Heart left ventricle (tissue), 13 donors: ENCODE measurements at regions not wholly inside any gene's neighbourhood (a gene's known extent, or its start where the extent isn't known, plus 50 kb on each side); places are given as distances from the start of the nearest gene placed in this dataset.

Experiments used
- CTCF ChIP-seq, 12 donors: fragments of 200-600 bp; sonication (generic) in 4 of 12; IDR thresholded peaks; one replicate each; pipeline versions ENCODE4 v1.5.0 to v1.8.0; 2018 to 2022; ENCODE audit warnings: antibody characterized with exemption in 12 of 12, mild to moderate bottlenecking in 5 of 12
- POLR2A ChIP-seq, 2 donors: fragments of 450-650 bp; IDR thresholded peaks; one replicate each; pipeline ENCODE4 v1.6.1; 2017; ENCODE audit warnings: antibody characterized with exemption in 2 of 2, mild to moderate bottlenecking in 2 of 2, moderate library complexity in 2 of 2
- donor health status: ischemic (EF 13 %, LVEDD 7.1; RV severe dilation, severe dysfunction).
- donor health status: DM: no; HTN: yes; CAD: no.
- donor health status: DM: no; HTN: no; CAD: no.
- donor health status: ischemic (EF 25% LVEDD 6.9; RV normal size, moderate dysfunction).
- donor health status: ischemic (EF 25% LVEDD 5.7; RV mildly dilated, moderate dysfunction).
- donor health status: ischemic (EF 35%, LVEDD 5.7; RV mildly dilated, moderate dysfunction).
- donor health status: nonischemic (EF 11% LVEDD 7.7; RV severe dilation, severe dysfunction).
- donor health status: DM: yes; HTN: yes; CAD: no.
- donor health status: PGD.
- donor health status: ischemic (EF 29% LVEDD 5.4; RV normal size, mild dysfunction).
- donor health status: nonischemic (EF 23%, LVEDD 6.1; RV moderate dilation, normal function).

DNA sequence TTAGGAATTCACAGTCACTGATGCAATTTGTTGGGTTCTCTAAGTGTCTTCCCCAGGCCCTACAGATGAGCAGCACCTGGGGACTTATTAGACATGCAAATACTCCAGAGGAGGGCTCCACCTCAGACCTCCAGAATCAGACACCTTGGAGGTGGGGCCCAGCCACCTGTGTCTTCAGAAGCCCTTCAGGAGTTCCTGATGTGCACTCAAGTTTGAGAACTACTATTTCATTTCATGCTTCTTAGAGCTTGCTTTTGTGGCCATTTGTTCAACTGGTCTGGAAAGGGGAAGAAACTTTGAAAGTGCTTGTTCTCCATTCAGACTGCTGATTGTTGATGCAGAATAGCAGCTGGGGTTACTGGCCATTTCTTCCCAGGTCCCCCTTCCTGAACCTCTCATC lies 472.0 kb downstream of the COG6 start:
- TF ChIP-seq CTCF (IDR thresholded peaks at IDR 0.05) = no peak
- TF ChIP-seq POLR2A (IDR thresholded peaks at IDR 0.05) = no peak
